ENCODE measurements at regions not wholly inside any gene's neighbourhood (a gene's known extent, or its start where the extent isn't known, plus 50 kb on each side); places are given as distances from the start of the nearest gene placed in this dataset.
A peak's percentile ranks its signal among the peaks of the same experiment; 100 is the strongest.

GRCh38 chr5:174315871-174316270 lies 270.4 kb downstream of the NSG2 start:
- no peaks in the 10 kb centered on the region for H3K9me3 Mint-ChIP-seq
- H3K4me3 Mint-ChIP-seq = no peak overlapping the region
- H3K27ac Mint-ChIP-seq = no peak overlapping the region
- peaks cover under 1% of the 10 kb centered on the region for H3K4me1 Mint-ChIP-seq
- H3K36me3 Mint-ChIP-seq (ENCODE audit: low read depth) = no peaks in the 10 kb centered on the region
- H3K27me3 Mint-ChIP-seq (ENCODE audit: low read depth) = peaks cover 67% of the 10 kb centered on the region
- no peak for TF ChIP-seq CTCF (IDR thresholded peaks at IDR 0.05; ENCODE audit: unreplicated experiment in 3 of 3)

- no peaks in the 10 kb centered on the region for H3K9me3 Mint-ChIP-seq
- no peak overlapping the region for H3K4me3 Mint-ChIP-seq
- H3K27ac Mint-ChIP-seq = no peak overlapping the region
- H3K4me1 Mint-ChIP-seq = no peaks in the 10 kb centered on the region
- H3K27me3 Mint-ChIP-seq (ENCODE audit: low read depth) = peaks cover 67% of the 10 kb centered on the region
- no peak for TF ChIP-seq CTCF (IDR thresholded peaks at IDR 0.05; ENCODE audit: unreplicated experiment in 3 of 3)
- no peaks in the 10 kb centered on the region for H3K36me3 Mint-ChIP-seq (ENCODE audit: low read depth)
Observed at GRCh38 chr5:174316326-174316725, 270.8 kb downstream of the NSG2 start.

GRCh38 chr5:174317256-174317894 lies 271.9 kb downstream of the NSG2 start:
- H3K4me3 Mint-ChIP-seq = no peak overlapping the region
- H3K27ac Mint-ChIP-seq = peak overlapping the region in 1 of 3 experiments; percentile 38
- no peaks in the 10 kb centered on the region for H3K36me3 Mint-ChIP-seq (ENCODE audit: low read depth)
- H3K4me1 Mint-ChIP-seq = no peaks in the 10 kb centered on the region
- peaks cover 78% of the 10 kb centered on the region for H3K27me3 Mint-ChIP-seq (ENCODE audit: low read depth)
- TF ChIP-seq CTCF (IDR thresholded peaks at IDR 0.05; ENCODE audit: unreplicated experiment in 3 of 3) = peak; percentile 90 to 93 (median 92)
- H3K9me3 Mint-ChIP-seq = no peaks in the 10 kb centered on the region

GRCh38 chr5:174318578-174318977 lies 273.1 kb downstream of the NSG2 start:
- Mint-ChIP-seq H3K9me3 (no peaks in the 10 kb centered on the region), H3K36me3 (ENCODE audit: low read depth) (no peaks in the 10 kb centered on the region), H3K4me3 (no peak overlapping the region), H3K4me1 (no peaks in the 10 kb centered on the region), H3K27me3 (ENCODE audit: low read depth) (peaks cover 76% of the 10 kb centered on the region), H3K27ac (no peak overlapping the region)
- TF ChIP-seq CTCF (IDR thresholded peaks at IDR 0.05; ENCODE audit: unreplicated experiment in 3 of 3) = no peak

- Mint-ChIP-seq H3K27ac (no peak overlapping the region), H3K36me3 (ENCODE audit: low read depth) (no peaks in the 10 kb centered on the region), H3K9me3 (no peaks in the 10 kb centered on the region), H3K4me3 (no peak overlapping the region), H3K4me1 (no peaks in the 10 kb centered on the region), H3K27me3 (ENCODE audit: low read depth) (peaks cover 78% of the 10 kb centered on the region)
- TF ChIP-seq CTCF (IDR thresholded peaks at IDR 0.05; ENCODE audit: unreplicated experiment in 3 of 3) = no peak
Observed at GRCh38 chr5:174319551-174319950, 274.0 kb downstream of the NSG2 start.

- no peaks in the 10 kb centered on the region for H3K36me3 Mint-ChIP-seq (ENCODE audit: low read depth)
- H3K27me3 Mint-ChIP-seq (ENCODE audit: low read depth) = peaks cover 78% of the 10 kb centered on the region
- no peak overlapping the region for H3K27ac Mint-ChIP-seq
- H3K9me3 Mint-ChIP-seq = no peaks in the 10 kb centered on the region
- TF ChIP-seq CTCF (IDR thresholded peaks at IDR 0.05; ENCODE audit: unreplicated experiment in 3 of 3) = no peak
- H3K4me3 Mint-ChIP-seq = no peak overlapping the region
- no peaks in the 10 kb centered on the region for H3K4me1 Mint-ChIP-seq
Observed at GRCh38 chr5:174320051-174320450, 274.5 kb downstream of the NSG2 start.

Data from nephron (organoid).